H9 (cell line): ENCODE measurements at regions not wholly inside any gene's neighbourhood (a gene's known extent, or its start where the extent isn't known, plus 50 kb on each side); places are given as distances from the start of the nearest gene placed in this dataset.

Source experiments
- DNase-seq: peaks from one replicate; pipeline ENCODE4 v3.0.0-alpha.2; 2017
- H2AFZ ChIP-seq: one replicate; pipeline ENCODE4 v1.6.1; 2013; ENCODE audit warnings: mild to moderate bottlenecking, low read length, control low read depth, moderate library complexity
- H2AK5ac ChIP-seq: 2 replicates; pipeline ENCODE4 v1.6.1; 2013; ENCODE audit warnings: low read length, control low read depth, mixed read lengths; ENCODE audit not compliant: insufficient read length
- H2BK120ac ChIP-seq: one replicate; pipeline ENCODE4 v1.6.1; 2013; ENCODE audit warnings: low read depth, mild to moderate bottlenecking, low read length, control low read depth, inconsistent platforms; ENCODE audit not compliant: poor library complexity, severe bottlenecking
- H2BK12ac ChIP-seq: 2 replicates; pipeline ENCODE4 v1.6.1; 2013; ENCODE audit warnings: low read length, control low read depth, mixed read lengths, low read depth; ENCODE audit not compliant: insufficient read length
- H2BK15ac ChIP-seq: 2 replicates; pipeline ENCODE4 v1.6.1; 2013; ENCODE audit warnings: low read depth, low read length, control low read depth
- H2BK20ac ChIP-seq: one replicate; pipeline ENCODE4 v1.6.1; 2013; ENCODE audit warnings: low read depth, mild to moderate bottlenecking, low read length, control low read depth, inconsistent platforms; ENCODE audit not compliant: poor library complexity, severe bottlenecking
- H2BK5ac ChIP-seq: 2 replicates; pipeline ENCODE4 v1.6.1; 2013; ENCODE audit warnings: low read length, control low read depth, mixed read lengths; ENCODE audit not compliant: insufficient read length
- H3K14ac ChIP-seq: 2 replicates; pipeline ENCODE4 v1.6.1; 2013; ENCODE audit warnings: low read length, control low read depth; ENCODE audit not compliant: insufficient read depth
- H3K18ac ChIP-seq: 2 replicates; pipeline ENCODE4 v1.6.1; 2013; ENCODE audit warnings: low read depth, mild to moderate bottlenecking, mixed read lengths, low read length, control low read depth; ENCODE audit not compliant: insufficient read length
- H3K23ac ChIP-seq: 2 replicates; pipeline ENCODE4 v1.6.1; 2013; ENCODE audit warnings: low read length, control low read depth, mixed read lengths, low read depth; ENCODE audit not compliant: insufficient read length
- H3K23me2 ChIP-seq: 2 replicates; pipeline ENCODE4 v1.6.1; 2013; ENCODE audit warnings: low read depth, mild to moderate bottlenecking, mixed read lengths, low read length, control low read depth; ENCODE audit not compliant: insufficient read length, poor library complexity, severe bottlenecking
- H3K27ac ChIP-seq: 2 replicates; pipeline ENCODE4 v1.5.1; 2013; ENCODE audit warnings: low read length, control low read depth, mixed read lengths, low read depth; ENCODE audit not compliant: insufficient read length
- H3K27me3 ChIP-seq: 2 replicates; pipeline ENCODE4 v1.6.1; 2013; ENCODE audit warnings: low read length, control low read depth, inconsistent platforms; ENCODE audit not compliant: insufficient read depth
- H3K4ac ChIP-seq: 2 replicates; pipeline ENCODE4 v1.6.1; 2013; ENCODE audit warnings: low read depth, mild to moderate bottlenecking, control low read depth, inconsistent platforms, low read length, moderate library complexity
- H3K4me1 ChIP-seq: 2 replicates; pipeline ENCODE4 v1.6.1; 2013; ENCODE audit warnings: low read length, control low read depth, inconsistent platforms; ENCODE audit not compliant: insufficient read depth
- H3K4me2 ChIP-seq: 2 replicates; pipeline ENCODE4 v1.6.1; 2013; ENCODE audit warnings: low read length, control low read depth, mixed read lengths; ENCODE audit not compliant: insufficient read length, insufficient read depth
- H3K56ac ChIP-seq: 2 replicates; pipeline ENCODE4 v1.6.1; 2013; ENCODE audit warnings: low read depth, mild to moderate bottlenecking, mixed read lengths, low read length, control low read depth; ENCODE audit not compliant: insufficient read length
- H3K79me1 ChIP-seq: 2 replicates; pipeline ENCODE4 v1.6.1; 2013; ENCODE audit warnings: low read depth, mild to moderate bottlenecking, moderate library complexity, low read length, control low read depth, inconsistent platforms; ENCODE audit not compliant: insufficient read depth, poor library complexity, severe bottlenecking
- H3K79me2 ChIP-seq: 2 replicates; pipeline ENCODE4 v1.6.1; 2013; ENCODE audit warnings: low read length, control low read depth, inconsistent platforms; ENCODE audit not compliant: insufficient read depth
- H3K9ac ChIP-seq: 2 replicates; pipeline ENCODE4 v1.6.1; 2013; ENCODE audit warnings: low read length, control low read depth, mixed read lengths; ENCODE audit not compliant: insufficient read length; ENCODE audit errors: extremely low read depth
- H3K9me3 ChIP-seq: one replicate; pipeline ENCODE4 v1.6.1; 2013; ENCODE audit warnings: low read depth, low read length, inconsistent platforms; ENCODE audit not compliant: control insufficient read depth
- H3T11ph ChIP-seq: one replicate; pipeline ENCODE4 v1.6.1; 2013; ENCODE audit warnings: mild to moderate bottlenecking, low read length, control low read depth, inconsistent platforms
- H4K20me1 ChIP-seq: one replicate; pipeline ENCODE4 v1.6.1; 2013; ENCODE audit not compliant: control insufficient read depth, insufficient read length, insufficient read depth
- H4K5ac ChIP-seq: 2 replicates; pipeline ENCODE4 v1.6.1; 2013; ENCODE audit warnings: low read depth, mild to moderate bottlenecking, mixed read lengths, low read length, control low read depth; ENCODE audit not compliant: insufficient read length
- H4K8ac ChIP-seq: replicated peaks from 2 replicates; pipeline ENCODE4 v1.6.1; 2013; ENCODE audit warnings: low read length, control low read depth, mixed read lengths, low read depth; ENCODE audit not compliant: insufficient read length
- H4K91ac ChIP-seq: 2 replicates; pipeline ENCODE4 v1.6.1; 2013; ENCODE audit warnings: low read depth, mild to moderate bottlenecking, moderate library complexity, mixed read lengths, low read length, control low read depth; ENCODE audit not compliant: insufficient read length
- H3K27ac Mint-ChIP-seq, 3 experiments: 2 replicates in 2 of 3; 3 replicates in 1 of 3; pipeline ENCODE4 v1.8.0; 2020 to 2021; ENCODE audit warnings: mixed read lengths in 3 of 3, mild to moderate bottlenecking in 1 of 3, moderate library complexity in 1 of 3
- H3K27me3 Mint-ChIP-seq: 2 replicates; pipeline ENCODE4 v1.8.0; 2021; ENCODE audit warnings: low read depth, mild to moderate bottlenecking, moderate library complexity, mixed read lengths
- H3K36me3 Mint-ChIP-seq, 3 experiments: 2 replicates in 2 of 3; 3 replicates in 1 of 3; pipeline ENCODE4 v1.8.0; 2020 to 2021; ENCODE audit warnings: low read depth in 3 of 3, mixed read lengths in 3 of 3; ENCODE audit not compliant: insufficient read depth in 1 of 3
- H3K4me1 Mint-ChIP-seq, 2 experiments: 2 replicates each; pipeline ENCODE4 v1.8.0; 2020; ENCODE audit warnings: mixed read lengths in 2 of 2
- H3K4me3 Mint-ChIP-seq, 2 experiments: 2 replicates in 1 of 2; 3 replicates in 1 of 2; pipeline ENCODE4 v1.8.0; 2020 to 2021; ENCODE audit warnings: mild to moderate bottlenecking in 2 of 2, mixed read lengths in 2 of 2, moderate library complexity in 1 of 2
- H3K9me3 Mint-ChIP-seq, 2 experiments: 2 replicates in 1 of 2; 3 replicates in 1 of 2; pipeline ENCODE4 v1.8.0; 2020; ENCODE audit warnings: mild to moderate bottlenecking in 2 of 2, mixed read lengths in 2 of 2, moderate library complexity in 1 of 2
- WGBS: extraction: QIAGEN DNeasy Blood & Tissue Kit; methylation state at CpG from one replicate; pipeline ENCODE4 v1.1.7; 2013; ENCODE audit warnings: missing lambda C conversion rate, low lambda C conversion rate, mixed read lengths; ENCODE audit not compliant: insufficient read length; ENCODE audit errors: extremely low coverage; 5-methylcytosine and 5-hydroxymethylcytosine counted together
- TF ChIP-seq, protein P1 (sequence below): fragments of 200-600 bp; sonication (generic); conservative IDR thresholded peaks from 3 replicates; pipeline ENCODE4 v1.8.0; 2021; ENCODE audit warnings: antibody characterized with exemption, mild to moderate bottlenecking

DNA sequence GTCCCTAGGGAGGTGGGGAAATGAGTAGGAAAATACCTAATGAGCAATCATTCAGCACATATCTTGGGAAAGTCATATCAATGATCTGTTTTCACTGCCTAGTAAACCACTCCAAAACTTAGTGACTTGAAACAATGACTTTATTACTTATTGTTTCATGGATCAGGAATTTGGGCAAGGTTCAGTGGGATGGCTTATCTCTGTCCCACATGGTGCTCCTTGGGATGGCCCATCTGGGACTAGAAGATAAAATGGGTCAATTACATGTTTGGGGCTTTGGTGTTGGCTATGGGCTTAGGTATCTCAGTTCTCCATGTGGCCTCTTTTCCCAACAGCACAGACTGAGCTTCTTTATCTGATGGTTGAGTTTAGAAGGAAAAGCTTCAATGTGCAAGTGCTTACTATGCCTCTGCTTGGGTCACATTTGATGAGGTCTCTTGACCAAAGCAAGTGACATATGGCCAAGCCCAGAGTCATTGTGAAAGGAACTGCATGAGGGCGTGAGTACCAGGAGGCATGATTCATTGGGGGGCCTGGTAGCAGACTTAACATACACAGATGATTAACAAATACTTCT, 218.1 kb upstream of the TNP1 start:
- H2AFZ ChIP-seq, result no peak overlapping the region
- no peaks in the 10 kb centered on the region for H3K27me3 ChIP-seq
- no peak overlapping the region for H2BK5ac ChIP-seq
- no peak overlapping the region for H3K18ac ChIP-seq
- no peak overlapping the region for H2BK20ac ChIP-seq
- no peaks in the 10 kb centered on the region for H3K23me2 ChIP-seq
- WGBS, result no CpG with 5 or more reads among the region's 1 CpG
- no peak for DNase-seq
- Mint-ChIP-seq H3K4me3 (no peak overlapping the region), H3K36me3 (no peaks in the 10 kb centered on the region; a peak in 1 of 7 replicates), H3K4me1 (no peaks in the 10 kb centered on the region), H3K9me3 (no peaks in the 10 kb centered on the region), H3K27me3 (no peaks in the 10 kb centered on the region; the same call in 1 of the 2 replicates), H3K27ac (no peak overlapping the region)
- H4K20me1 ChIP-seq, result no peaks in the 10 kb centered on the region
- no peak overlapping the region for H2AK5ac ChIP-seq
- H2BK12ac ChIP-seq, result no peak overlapping the region
- H3K79me1 ChIP-seq, result no peaks in the 10 kb centered on the region
- H4K5ac ChIP-seq, result no peak overlapping the region
- no peak overlapping the region for H3T11ph ChIP-seq
- no peak overlapping the region for H3K27ac ChIP-seq
- no peak overlapping the region for H3K14ac ChIP-seq
- H4K91ac ChIP-seq, result no peak overlapping the region
- no peaks in the 10 kb centered on the region for H3K4me1 ChIP-seq
- H4K8ac ChIP-seq, result no peak overlapping the region
- no peak overlapping the region for H3K4me2 ChIP-seq
- H3K79me2 ChIP-seq, result no peaks in the 10 kb centered on the region
- no peak overlapping the region for H3K23ac ChIP-seq
- H3K4ac ChIP-seq, result no peak overlapping the region
- TF ChIP-seq, protein P1, sequence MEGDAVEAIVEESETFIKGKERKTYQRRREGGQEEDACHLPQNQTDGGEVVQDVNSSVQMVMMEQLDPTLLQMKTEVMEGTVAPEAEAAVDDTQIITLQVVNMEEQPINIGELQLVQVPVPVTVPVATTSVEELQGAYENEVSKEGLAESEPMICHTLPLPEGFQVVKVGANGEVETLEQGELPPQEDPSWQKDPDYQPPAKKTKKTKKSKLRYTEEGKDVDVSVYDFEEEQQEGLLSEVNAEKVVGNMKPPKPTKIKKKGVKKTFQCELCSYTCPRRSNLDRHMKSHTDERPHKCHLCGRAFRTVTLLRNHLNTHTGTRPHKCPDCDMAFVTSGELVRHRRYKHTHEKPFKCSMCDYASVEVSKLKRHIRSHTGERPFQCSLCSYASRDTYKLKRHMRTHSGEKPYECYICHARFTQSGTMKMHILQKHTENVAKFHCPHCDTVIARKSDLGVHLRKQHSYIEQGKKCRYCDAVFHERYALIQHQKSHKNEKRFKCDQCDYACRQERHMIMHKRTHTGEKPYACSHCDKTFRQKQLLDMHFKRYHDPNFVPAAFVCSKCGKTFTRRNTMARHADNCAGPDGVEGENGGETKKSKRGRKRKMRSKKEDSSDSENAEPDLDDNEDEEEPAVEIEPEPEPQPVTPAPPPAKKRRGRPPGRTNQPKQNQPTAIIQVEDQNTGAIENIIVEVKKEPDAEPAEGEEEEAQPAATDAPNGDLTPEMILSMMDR, result no peak
- no peak overlapping the region for H2BK120ac ChIP-seq
- H3K9me3 ChIP-seq, result no peaks in the 10 kb centered on the region
- no peak overlapping the region for H2BK15ac ChIP-seq
- no peak overlapping the region for H3K9ac ChIP-seq
- H3K56ac ChIP-seq, result no peak overlapping the region
